Effector CD4-positive, alpha-beta T cell (primary cell): ENCODE measurements at regions not wholly inside any gene's neighbourhood (a gene's known extent, or its start where the extent isn't known, plus 50 kb on each side); places are given as distances from the start of the nearest gene placed in this dataset.
"Not testable (repeated sequence)": the region's sequence is repeated elsewhere in the genome, so short reads cannot be mapped to it uniquely, and the experiment has no call there.

Experiments used
- DNase-seq: peaks from one replicate; pipeline ENCODE4 v3.0.0-alpha.2; 2020

- DNase-seq: no peak
Measured at GRCh38 chr7:20839196-20839735, 52.6 kb upstream of the SP8 start.

- DNase-seq: no peak
Measured at GRCh38 chr7:20839987-20840386, 53.3 kb upstream of the SP8 start.

- DNase-seq: no peak
Measured at GRCh38 chr7:20846791-20847190, 60.1 kb upstream of the SP8 start.

GRCh38 chr7:20858951-20859350 lies 72.3 kb upstream of the SP8 start:
- no peak for DNase-seq

- no peak for DNase-seq
Measured at GRCh38 chr7:20861468-20861867, 74.8 kb upstream of the SP8 start.

GRCh38 chr7:20862554-20862953 lies 75.9 kb upstream of the SP8 start:
- no peak for DNase-seq

GRCh38 chr7:20864221-20864620 lies 77.5 kb upstream of the SP8 start:
- no peak for DNase-seq

GRCh38 chr7:20865684-20866083 lies 79.0 kb upstream of the SP8 start:
- no peak for DNase-seq

- DNase-seq: no peak
Measured at GRCh38 chr7:20870977-20871376, 84.3 kb upstream of the SP8 start.

GRCh38 chr7:20892776-20893175 lies 106.1 kb upstream of the SP8 start:
- DNase-seq: no peak

GRCh38 chr7:20894806-20895205 lies 108.1 kb upstream of the SP8 start:
- no peak for DNase-seq

GRCh38 chr7:20895563-20895962 lies 108.9 kb upstream of the SP8 start:
- DNase-seq: no peak

- no peak for DNase-seq
Measured at GRCh38 chr7:20896996-20897395, 110.3 kb upstream of the SP8 start.

- DNase-seq: no peak
Measured at GRCh38 chr7:20906801-20907453, 120.2 kb upstream of the SP8 start.

GRCh38 chr7:20911081-20911480 lies 124.4 kb upstream of the SP8 start:
- no peak for DNase-seq

GRCh38 chr7:20913853-20914252 lies 127.2 kb upstream of the SP8 start:
- no peak for DNase-seq

GRCh38 chr7:20916311-20916710 lies 129.6 kb upstream of the SP8 start:
- DNase-seq: no peak

GRCh38 chr7:20917603-20918002 lies 130.9 kb upstream of the SP8 start:
- no peak for DNase-seq

- DNase-seq: no peak
Measured at GRCh38 chr7:20918156-20918555, 131.5 kb upstream of the SP8 start.

- not testable (repeated sequence) for DNase-seq
Measured at GRCh38 chr7:20927178-20927577, 140.5 kb upstream of the SP8 start.

GRCh38 chr7:20927976-20928375 lies 141.3 kb upstream of the SP8 start:
- DNase-seq: no peak

- DNase-seq: no peak
Measured at GRCh38 chr7:20929199-20929598, 142.5 kb upstream of the SP8 start.

- DNase-seq: no peak
Measured at GRCh38 chr7:20931739-20932138, 145.1 kb upstream of the SP8 start.

- no peak for DNase-seq
Measured at GRCh38 chr7:20932785-20933527, 146.3 kb upstream of the SP8 start.
